SIG-M5 treated with dmso at 0.1 percent for 504 hours (cell line): ENCODE measurements at regions not wholly inside any gene's neighbourhood (a gene's known extent, or its start where the extent isn't known, plus 50 kb on each side); places are given as distances from the start of the nearest gene placed in this dataset.

Source experiments
- DNase-seq: peaks from one replicate; lab custom pipeline; 2025; ENCODE audit not compliant: unreplicated experiment; lab: John Stamatoyannopoulos, UW

DNA sequence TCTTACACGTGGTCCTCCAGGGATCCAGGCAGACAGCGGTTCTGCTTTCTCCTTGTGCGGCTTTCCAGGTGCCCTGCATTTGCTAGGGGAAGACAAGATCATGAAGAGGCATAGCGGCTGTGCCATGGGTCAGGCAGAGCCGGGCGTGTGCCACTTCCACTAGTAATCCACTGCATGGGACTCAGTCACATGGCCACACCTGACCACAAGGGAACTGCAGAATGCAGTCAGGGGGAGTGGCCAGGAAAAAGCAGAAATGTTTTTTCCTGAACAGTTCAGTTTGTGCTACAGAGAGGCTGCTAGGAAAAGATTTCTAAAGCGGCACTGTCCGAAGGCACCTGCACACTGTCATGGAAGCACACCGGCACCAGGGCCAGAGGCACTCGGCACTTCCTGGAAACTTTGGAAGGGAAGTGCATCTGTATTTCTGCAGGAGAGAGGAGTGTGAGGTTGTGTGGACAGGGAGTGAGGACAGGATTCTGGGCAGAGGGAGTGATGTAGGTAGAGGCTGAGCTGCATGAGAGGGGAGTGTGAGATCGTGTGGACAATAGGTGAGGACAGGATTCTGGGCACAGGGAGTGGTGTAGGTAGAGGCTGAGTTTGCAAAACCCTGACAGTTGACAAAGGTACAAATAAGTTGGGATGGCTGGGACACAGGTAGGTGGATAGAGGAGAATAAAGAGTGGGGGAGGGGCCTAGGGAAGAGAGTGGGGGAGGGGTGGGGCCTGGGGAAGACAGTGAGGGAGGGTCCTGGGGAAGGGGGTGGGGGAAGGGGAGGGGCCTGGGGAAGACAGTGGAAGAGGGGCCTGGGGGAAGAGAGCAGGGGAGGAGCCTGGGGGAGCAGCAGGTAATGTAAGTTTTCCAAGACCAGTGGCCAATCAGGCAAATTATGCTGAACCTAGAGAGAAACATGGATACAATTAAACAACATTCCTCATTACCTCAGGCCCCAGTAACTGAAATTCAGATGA, 1436.3 kb downstream of the TBC1D22A start:
- DNase-seq, result no peak

DNA sequence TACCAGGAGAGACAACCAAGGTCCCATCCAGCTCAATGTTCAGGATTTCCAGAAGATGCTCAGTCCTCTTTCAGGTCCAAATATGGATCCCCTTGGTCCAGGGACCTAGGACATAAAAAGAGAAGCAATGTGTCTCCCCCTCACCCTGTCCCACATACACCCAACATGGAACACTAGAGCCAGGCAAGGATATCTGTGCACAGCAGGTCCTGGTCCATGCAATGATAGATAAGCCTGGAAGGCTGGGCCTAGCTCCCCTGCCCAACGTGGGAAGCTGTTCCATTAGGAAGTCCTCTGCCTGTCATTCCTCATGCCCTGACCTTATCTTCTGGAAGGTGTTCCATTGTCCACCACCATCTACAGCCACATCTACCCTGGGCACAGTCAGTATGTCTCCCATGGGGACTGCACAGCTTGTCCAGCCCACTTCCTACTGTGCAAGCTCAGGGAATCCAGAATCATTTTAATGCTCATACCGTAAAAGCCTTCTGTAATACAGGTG, 1434.8 kb downstream of the TBC1D22A start:
- no peak for DNase-seq

DNA sequence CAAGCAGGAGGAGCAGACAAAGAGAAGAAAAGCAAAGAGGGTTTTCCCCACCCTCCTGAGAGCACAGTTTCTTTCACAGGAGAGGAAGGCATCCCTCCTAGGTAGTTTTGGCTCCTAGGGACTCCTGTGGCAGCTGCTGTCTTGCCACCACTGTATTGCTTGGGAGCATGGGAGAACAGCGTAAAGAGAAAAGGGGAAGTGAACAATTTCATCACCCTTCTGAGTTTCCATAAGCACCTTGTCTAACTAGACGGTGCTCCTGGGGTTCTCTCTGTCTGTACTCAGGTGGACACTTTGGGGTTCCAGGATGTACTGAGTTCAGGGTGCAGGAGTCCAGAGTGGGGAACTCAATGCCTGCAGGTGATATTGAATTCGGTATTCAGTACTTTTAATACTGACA, 1430.5 kb downstream of the TBC1D22A start:
- DNase-seq, result peak; percentile 21

DNA sequence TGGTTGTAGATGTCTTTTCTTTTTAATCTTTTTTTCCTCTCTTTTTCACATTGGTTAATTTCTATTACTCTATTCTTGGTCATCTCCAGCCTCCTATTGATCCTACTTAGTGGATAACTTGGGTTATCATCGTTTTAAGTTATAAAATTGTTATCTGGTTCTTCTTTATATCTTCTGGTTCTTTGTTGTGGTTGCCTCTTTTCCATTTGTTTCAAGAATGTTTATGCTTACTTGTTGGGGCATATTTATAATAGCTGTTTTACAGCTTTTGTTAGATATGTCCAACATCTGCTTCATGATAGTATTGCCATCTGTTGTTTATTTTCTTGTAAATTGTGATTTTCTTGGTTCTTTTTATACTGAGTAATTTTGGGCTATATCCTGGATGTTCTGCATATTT, 1429.6 kb downstream of the TBC1D22A start:
- DNase-seq, result no peak

DNA sequence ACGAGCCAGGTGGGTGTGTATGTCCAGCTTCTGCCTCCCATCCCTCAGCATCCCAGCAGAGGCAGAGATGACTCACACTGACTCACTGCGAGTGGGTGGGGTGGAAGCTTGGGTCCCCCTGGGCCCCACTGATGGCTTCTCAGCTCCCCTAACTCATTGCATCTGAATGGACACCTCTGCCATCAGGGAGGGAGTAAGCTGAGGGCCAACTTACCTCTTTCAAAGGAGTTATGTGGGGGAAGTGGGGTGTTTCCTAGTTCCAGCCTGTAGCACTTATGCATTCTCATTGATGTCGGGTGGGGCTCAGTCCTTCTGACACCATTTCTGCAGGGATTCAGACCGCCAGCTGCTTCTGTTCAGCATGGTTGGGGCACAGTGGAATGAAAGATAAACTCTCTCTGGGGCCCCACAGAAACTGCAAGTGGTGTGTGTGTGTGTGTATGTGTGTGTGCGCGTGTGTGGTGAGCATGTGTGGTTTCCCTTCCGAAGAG, 1425.8 kb downstream of the TBC1D22A start:
- DNase-seq, result no peak

DNA sequence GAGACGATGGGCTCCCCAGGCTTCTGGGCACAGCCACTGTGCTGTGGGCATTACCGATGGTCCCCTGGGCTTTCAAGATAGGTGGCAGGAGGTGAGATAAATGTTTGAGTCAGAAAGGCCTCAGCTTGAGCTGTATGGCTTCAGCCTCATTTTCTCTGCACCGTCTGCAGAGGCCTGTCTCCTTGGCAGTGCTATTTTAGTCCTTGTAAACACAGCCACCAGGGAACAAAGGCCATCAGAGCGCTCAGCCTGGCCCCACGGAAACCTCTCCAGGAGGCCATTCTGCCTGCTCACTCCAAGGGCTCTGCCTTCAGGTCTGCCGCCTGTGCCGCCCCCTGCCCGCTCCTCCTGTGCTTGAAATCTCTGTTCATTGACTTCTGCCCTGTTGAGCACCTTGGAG, 1424.9 kb downstream of the TBC1D22A start:
- no peak for DNase-seq

DNA sequence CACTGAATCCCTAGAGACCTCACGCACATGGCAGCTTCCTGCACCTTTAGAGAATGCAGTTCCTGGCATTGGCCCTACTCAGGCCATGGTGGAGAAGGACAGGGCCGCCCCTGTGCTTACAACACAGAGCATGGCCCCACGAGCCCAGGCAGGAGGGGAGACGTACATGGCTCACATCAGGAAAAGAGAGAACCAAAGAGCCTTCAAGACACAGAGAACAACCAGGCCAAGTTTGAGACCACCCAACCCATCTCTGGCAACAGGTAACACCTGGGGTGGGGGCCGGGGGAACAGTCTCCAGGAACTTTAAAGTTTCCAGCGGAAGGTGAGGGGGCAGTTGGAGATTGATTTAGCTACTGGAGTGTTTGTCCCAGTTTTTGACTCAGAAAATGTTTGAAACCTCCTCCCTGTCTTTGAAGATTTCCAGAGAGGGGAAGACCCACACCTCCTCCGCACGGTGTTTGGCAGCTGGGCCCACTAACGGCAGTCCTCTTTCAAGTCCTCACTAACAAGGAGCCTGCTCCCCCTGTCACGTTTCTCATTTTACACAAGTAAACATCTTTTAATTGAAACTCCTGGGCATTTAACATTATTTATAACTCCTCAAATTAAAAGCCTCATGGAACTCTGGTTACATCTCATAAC, 1423.8 kb downstream of the TBC1D22A start:
- DNase-seq, result no peak

DNA sequence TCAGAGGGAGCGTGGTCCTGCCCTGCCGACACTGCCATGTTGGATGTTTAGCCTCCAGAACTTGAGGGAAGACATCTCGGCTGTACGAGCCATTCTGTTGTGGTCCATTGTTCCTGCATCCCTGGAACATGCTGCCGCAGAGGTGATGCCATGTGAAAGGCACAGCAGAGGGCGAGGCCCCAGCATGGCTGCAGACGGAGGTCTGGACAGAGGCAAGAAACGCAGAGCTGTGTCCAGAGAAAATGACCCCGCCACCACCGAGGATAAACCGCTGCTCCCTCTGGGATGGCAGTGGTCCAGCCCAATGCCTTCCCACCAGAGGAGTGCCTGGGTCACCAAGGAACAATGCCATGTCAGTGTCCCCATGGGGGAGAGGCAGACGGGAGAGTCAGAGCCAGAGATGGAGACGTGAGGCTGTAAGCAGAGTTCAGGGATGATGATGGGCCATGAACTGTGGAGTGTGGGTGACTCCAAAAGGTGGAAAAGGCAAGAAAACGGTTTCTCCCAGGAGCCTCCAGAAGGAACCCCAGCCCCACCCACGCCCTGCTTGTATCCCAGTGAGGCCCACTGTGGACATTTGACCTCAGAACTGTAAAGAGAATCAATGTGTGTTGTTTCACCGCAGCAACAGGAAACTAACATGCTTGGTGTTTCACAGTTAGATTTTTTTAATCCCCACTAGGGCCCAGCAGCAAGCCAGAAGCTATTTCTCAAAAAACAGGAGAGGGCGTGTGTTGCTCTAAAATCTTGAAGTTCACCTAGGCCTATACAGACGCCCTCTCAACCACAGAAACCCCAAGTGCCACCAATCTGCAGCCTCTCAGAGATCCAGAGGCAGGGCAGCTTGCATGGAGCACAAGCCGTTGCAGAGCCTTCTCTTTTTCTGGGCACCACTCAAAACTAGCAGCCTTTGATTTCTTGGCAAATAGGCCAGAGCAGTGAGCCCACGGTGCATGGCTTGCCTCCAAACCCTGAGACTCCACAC, 1422.9 kb downstream of the TBC1D22A start:
- DNase-seq, result no peak

DNA sequence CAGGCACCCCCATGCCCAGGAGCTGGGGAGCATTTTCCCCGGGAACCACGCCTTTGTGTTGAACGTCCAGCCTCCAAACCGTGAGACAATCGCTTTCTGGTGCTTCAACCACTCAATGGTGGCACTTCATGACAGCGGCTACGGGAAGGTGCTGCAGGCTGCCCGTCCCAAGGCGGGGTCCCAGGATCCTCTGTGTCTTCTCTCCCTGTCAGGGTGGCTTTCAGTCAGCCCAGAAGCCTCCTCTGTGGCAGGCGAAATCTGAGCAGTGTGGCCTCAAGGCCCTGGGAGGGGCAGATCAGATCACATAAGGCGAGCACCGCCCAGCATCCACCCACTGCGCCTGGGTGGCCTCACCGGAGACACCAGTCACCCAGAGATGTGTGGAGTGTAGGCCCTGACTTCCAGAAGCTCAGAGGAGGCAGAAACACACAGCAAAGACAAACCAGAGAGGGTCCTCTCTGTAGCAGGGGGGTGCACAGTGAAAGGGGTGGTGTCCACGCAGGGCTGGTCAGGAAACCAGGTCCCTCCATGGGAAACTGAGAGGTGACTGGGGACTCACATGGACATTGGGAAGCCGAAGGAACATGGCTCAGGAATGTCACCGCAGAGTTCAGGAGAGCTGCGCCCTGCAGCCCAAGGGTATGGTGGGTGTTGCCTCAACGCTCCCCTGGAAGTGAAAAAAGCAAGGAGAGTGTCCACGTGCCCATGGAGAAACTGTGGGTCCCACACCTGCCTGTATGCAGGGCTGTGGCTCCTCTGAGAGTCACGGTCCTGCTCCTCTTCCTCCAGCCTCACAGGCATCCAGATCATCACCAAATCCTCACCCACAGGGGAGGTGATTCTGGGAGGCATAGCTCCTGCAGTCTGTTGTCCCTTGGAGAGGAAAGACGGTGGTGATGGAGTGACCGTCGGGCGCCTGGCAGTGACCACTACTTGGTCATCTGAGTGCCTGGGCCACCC, 1420.7 kb downstream of the TBC1D22A start:
- DNase-seq, result no peak

DNA sequence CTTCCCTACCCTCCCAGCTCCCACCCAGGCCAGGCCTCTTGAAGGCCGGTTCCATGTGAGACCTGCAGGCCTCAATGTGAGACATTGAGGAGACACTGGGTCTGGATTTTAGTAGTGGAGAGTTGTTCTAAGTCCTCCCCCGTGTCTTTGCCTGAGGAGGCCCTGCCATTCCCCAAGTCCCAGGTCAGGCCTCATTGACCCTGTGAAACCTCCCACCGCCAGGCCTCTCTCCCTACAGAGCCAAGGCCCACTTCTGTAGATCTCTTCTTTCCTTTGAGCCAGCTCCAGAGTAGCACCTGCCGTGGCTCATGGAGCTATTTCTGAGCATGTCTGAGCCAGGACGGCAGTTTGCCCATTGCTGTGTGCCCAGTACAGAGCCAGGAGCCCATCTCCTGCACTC, 1419.6 kb downstream of the TBC1D22A start:
- no peak for DNase-seq

DNA sequence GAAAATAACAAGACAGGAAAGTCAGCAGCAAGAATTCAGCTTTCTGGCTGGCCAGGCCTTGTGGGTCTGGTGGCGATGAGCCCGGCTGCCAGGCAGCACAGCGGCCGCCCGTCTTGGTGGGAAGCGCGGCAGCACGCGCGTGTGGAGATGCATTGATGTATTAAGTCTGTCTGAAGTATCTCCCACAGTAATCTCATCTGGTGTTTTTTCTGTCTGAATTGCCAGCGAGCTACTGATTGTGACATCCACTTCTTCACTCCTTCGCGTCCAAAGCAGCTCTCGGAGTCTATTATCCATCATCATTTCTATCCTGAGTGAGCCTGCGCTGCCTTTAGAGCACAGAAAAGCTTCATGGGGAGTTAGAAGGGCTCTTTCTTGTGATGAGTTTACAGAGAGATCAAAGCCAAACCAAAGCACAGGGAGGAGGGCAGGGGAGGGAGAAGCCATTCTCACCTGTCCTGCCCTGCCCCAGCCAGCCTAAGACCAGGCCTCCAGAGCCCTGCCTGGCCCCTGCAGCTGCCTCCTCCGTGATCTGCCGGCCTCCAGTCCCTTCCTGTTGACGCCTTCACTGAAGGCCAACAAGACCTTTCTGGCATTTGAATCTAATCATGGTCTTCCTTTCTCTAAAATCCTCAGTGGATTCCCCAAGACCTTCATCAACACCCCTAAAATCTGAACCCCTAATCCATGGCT, 1419.0 kb downstream of the TBC1D22A start:
- DNase-seq, result no peak

DNA sequence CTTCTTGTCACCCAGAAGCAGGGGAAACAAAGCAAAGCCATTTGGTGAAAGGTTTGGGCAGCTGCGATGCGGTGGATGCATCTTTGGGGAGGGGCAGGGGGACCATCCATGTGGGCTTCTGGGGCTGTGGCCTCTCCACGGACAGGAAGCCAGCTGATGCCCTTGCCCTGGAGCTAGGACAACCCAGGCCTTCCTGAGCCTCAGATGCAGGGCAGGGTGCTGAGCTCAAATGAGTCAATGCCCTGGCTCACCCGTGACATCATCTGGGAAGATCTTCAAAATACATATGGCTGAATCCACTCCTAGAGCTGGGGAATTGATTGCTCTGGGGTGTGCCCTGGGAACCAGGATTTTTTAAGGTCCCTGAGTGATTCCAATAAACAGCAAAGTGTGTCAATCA, 1418.2 kb downstream of the TBC1D22A start:
- DNase-seq, result no peak

DNA sequence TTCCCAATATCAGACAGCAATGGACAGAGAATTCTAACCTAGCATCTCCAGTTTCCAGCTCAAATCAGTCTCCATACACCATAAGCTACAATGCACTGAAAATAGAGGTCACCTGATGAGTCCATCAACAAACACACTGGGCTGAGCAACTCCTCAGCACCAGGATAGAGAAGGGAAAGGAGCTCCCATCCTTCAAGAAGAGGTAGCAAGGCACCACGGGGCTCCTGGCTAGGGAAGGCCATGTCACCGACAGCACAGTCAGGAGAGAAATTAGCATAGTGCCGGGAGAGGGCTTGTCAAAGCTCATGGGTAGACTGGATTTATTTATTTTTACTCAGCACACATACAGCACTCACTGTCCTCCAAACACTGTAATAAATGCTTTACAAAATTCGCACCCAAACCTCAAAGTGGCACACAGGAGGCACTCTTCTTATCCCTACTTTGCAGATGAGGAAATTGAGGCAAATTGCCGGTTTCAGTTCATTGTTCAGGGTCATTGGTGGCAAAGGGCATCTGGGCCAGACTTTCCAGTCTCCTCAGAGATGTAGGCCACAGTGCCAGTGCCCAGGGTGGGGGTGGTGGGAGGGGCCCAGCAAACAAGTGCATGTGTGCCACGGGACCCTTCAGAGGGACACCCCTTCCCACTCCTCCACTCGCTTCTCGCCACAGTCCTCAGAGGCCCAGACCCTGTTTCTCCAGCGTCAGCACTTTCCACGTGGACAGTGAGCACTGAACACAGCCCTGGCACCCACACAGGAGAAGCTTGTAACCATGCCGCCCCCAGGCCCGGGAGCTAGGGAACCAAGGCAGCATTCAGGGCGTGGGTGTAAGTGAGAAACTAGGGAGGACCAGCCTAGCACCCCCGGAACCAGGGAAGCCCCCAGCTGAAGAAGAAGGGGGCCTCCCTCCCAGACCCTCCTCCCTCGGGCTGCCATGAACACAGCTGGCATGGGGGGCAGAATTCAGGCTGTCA, 1417.4 kb downstream of the TBC1D22A start:
- DNase-seq, result no peak

DNA sequence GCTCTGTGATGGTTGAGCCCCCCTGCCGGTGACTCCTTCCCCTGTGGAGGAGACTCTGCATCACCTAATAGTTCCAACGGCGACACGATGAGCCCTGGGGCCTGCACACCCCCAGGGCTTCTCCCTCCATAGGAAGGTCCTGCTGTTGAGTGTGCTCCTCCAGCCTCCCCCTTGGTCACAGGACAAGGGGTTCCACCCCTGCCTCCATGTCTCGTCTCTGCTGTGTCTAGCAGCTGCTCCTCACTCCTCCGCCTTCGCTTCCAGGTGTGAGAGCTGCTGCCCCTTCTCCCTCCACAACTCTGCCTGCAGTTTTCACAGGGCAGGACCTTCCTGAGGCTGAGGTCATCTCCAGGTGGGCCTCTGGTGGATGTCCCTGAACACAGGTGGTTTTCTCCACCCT, 1416.1 kb downstream of the TBC1D22A start:
- DNase-seq, result no peak

DNA sequence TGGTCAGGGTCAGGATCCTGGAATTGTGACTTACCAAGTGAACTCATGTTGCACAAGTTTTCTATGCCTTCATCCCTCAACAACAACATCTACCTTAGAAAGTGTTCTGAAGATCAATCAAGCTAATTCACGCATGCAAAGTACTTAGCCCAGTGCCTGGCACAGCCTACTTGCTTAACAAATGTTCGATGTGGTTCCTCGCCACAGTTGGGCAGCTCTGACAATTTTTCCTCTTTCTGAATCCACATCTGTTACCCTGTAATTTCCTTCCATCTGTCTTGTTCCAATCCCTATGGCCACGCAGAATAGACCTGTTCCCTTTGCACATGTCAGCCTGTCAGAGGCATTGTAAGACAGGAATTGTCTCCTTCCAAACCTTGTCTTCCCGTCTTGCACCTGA, 1415.2 kb downstream of the TBC1D22A start:
- no peak for DNase-seq

DNA sequence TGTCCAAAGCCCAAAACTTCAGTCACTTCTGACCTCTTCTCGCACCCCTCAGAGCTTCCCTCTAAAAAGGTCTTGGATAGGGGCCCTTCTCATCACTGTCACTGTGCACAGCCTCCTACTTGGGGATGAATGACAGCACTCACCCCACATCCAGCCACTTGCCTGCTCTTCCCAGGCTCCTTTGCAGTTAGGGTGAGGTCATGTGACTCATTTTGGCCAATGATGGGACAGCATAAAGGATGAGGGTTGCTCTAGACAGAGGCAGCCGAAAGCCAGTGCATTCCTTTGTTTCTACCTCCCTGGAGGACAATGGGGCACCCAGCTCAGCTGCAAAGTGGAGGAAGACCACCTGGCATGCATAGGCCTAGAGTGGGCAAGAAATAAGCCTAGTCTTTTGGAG, 1413.3 kb downstream of the TBC1D22A start:
- DNase-seq, result no peak

DNA sequence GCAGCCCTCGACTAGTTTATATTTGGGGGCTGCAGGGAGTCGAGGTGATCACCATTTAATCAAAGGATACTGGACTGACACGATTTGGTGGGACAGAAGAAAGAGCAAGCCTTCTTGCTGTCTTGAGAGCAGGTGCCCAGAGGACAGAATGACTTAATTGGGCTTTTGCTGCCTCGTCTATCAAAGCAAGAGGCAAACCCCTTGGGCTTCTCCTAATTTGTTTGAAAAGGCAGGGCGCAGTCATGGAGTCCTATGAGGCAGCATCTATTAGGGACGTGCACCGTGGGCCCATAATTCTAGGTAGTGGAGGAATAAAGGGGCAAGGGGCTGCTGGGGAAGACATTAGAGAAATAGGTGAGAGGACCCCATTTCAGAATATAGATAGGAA, 1411.3 kb downstream of the TBC1D22A start:
- no peak for DNase-seq
